ENCODE measurements at regions not wholly inside any gene's neighbourhood (a gene's known extent, or its start where the extent isn't known, plus 50 kb on each side); places are given as distances from the start of the nearest gene placed in this dataset.
A peak's percentile ranks its signal among the peaks of the same experiment; 100 is the strongest.

DNA sequence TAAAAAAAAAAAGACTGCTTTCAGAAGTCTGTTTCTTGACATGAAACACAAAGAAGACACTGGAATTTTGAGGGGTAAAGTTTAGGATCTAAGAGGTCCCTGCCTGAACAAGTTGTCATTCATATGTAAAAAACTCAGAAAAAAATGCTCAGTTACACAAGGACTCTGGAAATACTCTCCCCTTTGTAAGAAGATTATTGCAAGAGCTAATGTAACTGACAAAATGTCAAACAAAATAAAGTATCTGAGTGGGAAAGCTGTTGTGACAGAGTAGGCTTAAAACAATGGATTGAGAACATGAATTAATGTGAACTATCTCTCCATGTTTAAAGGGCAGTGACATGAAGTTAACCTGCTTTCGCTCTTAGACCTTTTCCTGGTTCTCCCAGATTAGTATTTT lies 416.7 kb upstream of the TYRP1 start:
- Histone ChIP-seq H3K4me3 (no peak overlapping the region), H3K9me3 (peaks cover 0 to 10% (median 0%) of the 10 kb centered on the region in 12 donors), H3K36me3 (no peaks in the 10 kb centered on the region), H3K27me3 (no peaks in the 10 kb centered on the region), H3K4me1 (no peaks in the 10 kb centered on the region), H3K27ac (no peak overlapping the region)
- DNase-seq (no peak), ATAC-seq (no peak)
- no peak for TF ChIP-seq POLR2A (IDR thresholded peaks at IDR 0.05)
- TF ChIP-seq, protein P1, sequence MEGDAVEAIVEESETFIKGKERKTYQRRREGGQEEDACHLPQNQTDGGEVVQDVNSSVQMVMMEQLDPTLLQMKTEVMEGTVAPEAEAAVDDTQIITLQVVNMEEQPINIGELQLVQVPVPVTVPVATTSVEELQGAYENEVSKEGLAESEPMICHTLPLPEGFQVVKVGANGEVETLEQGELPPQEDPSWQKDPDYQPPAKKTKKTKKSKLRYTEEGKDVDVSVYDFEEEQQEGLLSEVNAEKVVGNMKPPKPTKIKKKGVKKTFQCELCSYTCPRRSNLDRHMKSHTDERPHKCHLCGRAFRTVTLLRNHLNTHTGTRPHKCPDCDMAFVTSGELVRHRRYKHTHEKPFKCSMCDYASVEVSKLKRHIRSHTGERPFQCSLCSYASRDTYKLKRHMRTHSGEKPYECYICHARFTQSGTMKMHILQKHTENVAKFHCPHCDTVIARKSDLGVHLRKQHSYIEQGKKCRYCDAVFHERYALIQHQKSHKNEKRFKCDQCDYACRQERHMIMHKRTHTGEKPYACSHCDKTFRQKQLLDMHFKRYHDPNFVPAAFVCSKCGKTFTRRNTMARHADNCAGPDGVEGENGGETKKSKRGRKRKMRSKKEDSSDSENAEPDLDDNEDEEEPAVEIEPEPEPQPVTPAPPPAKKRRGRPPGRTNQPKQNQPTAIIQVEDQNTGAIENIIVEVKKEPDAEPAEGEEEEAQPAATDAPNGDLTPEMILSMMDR (IDR thresholded peaks at IDR 0.05), result no peak
- intact Hi-C loops (cut with DNase I), result no loop called here
- WGBS, 4 donors, result 68 to 82% (median 81%) methylated on average over 1 of the region's 1 CpG

DNA sequence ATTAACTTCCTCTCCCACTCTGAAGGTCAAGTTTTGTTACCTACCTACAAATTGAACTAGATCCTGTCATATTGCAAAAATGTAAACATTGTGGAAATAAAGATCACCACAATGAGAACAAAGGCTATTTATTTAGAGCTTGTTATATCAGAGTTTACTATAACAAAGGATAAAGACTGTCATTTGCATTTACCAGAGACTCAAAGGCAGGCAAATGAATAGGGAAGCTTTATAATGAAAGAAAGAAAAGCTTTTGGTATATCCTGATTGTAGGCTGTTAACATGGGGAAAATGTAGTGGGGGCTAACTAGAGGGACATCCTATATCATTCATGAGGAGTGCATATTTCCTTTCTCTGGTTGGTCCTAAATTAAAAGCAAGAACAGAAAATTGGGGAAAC lies 403.5 kb upstream of the TYRP1 start:
- DNase-seq (no peak), ATAC-seq (no peak)
- Histone ChIP-seq H3K27ac (no peak overlapping the region), H3K4me1 (no peaks in the 10 kb centered on the region), H3K36me3 (no peaks in the 10 kb centered on the region), H3K4me3 (no peak overlapping the region), H3K27me3 (no peaks in the 10 kb centered on the region), H3K9me3 (no peaks in the 10 kb centered on the region)
- intact Hi-C loops (cut with DNase I), result no loop called here
- no peak for TF ChIP-seq POLR2A (IDR thresholded peaks at IDR 0.05)
- TF ChIP-seq, protein P1 (IDR thresholded peaks at IDR 0.05), result no peak

DNA sequence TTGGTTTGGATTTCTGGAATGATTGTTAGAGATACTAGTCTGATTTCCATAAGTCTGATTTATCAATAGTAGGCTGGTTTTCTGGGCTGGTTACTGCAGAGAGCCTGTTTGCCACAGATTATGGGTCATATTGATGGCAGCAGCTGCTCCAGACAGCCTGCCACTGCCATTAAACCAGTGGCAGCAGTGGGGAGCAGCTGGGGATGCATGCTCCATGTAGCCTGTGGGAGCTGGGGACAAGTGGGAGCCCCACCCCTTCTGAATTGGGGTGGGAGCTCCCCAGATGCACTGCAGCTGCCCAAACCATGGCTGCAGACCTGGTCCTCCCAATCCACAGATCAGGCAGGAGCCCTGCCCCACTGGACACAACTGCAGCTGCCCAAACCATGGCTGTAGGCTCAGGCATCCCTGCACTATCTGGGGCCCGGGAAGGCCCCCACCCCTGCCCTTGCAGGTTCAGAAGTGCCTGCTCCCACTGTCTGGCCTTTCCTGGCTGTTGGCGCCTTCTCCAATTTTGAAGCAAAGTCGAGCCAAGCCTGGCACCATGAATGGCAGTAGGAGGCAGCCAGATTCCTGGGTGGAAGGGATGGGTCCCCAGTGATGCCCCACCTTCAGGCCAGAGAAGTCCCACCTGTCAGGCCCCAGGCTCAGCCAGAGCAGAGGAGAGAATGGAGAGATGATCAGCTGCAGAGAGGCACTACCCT lies 402.9 kb upstream of the TYRP1 start:
- Histone ChIP-seq H3K9me3 (no peaks in the 10 kb centered on the region), H3K36me3 (no peaks in the 10 kb centered on the region), H3K4me3 (no peak overlapping the region), H3K27me3 (no peaks in the 10 kb centered on the region), H3K27ac (no peak overlapping the region), H3K4me1 (no peaks in the 10 kb centered on the region)
- ATAC-seq (no peak), DNase-seq (peak in 1 of 5 donors; percentile 42)
- 76 to 81% (median 78%) methylated on average over 3 of the region's 3 CpGs; no CpG with 5 or more reads in 1 of the 4 donors for WGBS, 4 donors
- no peak for TF ChIP-seq POLR2A (IDR thresholded peaks at IDR 0.05)
- TF ChIP-seq, protein P1 (IDR thresholded peaks at IDR 0.05), result no peak
- intact Hi-C loops (cut with DNase I), result no loop called here

DNA sequence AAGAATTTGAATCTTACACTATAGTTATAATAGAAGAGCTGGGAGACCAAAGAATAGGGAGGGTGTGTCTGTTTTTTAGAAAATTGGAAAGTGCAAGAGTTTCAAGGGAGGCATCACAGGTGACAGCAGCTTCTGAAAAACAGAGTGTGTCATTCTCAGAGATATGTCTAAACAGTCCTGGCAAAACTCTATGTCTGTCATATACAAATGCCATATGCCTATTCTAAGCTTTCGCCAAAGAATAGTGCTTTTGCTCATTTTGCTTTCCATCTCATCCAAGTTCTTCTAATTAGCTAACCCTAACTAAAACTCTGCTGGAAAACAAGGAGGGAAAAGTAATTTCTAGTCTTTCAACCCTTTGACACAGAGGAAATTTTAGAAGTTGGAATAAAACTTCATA lies 388.0 kb upstream of the TYRP1 start:
- H3K4me3 ChIP-seq, result no peak overlapping the region
- H3K27ac ChIP-seq, result no peak overlapping the region
- intact Hi-C loops (cut with DNase I), result no loop called here
- H3K36me3 ChIP-seq, result no peaks in the 10 kb centered on the region
- no peaks in the 10 kb centered on the region for H3K27me3 ChIP-seq
- no peak for ATAC-seq
- WGBS, 4 donors, result 89 to 93% (median 91%) methylated on average over 1 of the region's 1 CpG
- no peak for DNase-seq
- no peak for TF ChIP-seq POLR2A (IDR thresholded peaks at IDR 0.05)
- TF ChIP-seq, protein P1 (IDR thresholded peaks at IDR 0.05), result no peak
- no peaks in the 10 kb centered on the region for H3K4me1 ChIP-seq
- H3K9me3 ChIP-seq, result peaks cover 0 to 19% (median 5%) of the 10 kb centered on the region in 12 donors

Data from heart left ventricle (tissue), 16 donors.